Heart left ventricle (tissue), 16 donors: ENCODE measurements at regions not wholly inside any gene's neighbourhood (a gene's known extent, or its start where the extent isn't known, plus 50 kb on each side); places are given as distances from the start of the nearest gene placed in this dataset.

Source experiments
- ATAC-seq, 4 donors: fragments of 200-7000 bp; cut with Tn5 transposase; one replicate each; pipeline ENCODE4 v1.9.1; 2020 to 2022; ENCODE audit warnings: moderate library complexity in 4 of 4, mild to moderate bottlenecking in 3 of 4, moderate number of reproducible peaks in 1 of 4
- DNase-seq, 5 donors: peaks; one replicate each; pipeline ENCODE4 v3.0.0-alpha.2; 2020
- H3K27ac ChIP-seq, 12 donors: fragments of 200-600 bp; sonication (generic) in 4 of 12; one replicate each; pipeline versions ENCODE4 v1.5.0 to v1.8.0; 2016 to 2022; ENCODE audit warnings: mild to moderate bottlenecking in 2 of 12
- H3K27me3 ChIP-seq, 9 donors: fragments of 200-600 bp; sonication (generic) in 2 of 9; one replicate each; pipeline versions ENCODE4 v1.5.1 to v1.8.0; 2016 to 2022; ENCODE audit warnings: mild to moderate bottlenecking in 3 of 9
- H3K36me3 ChIP-seq, 9 donors: fragments of 200-600 bp; sonication (generic) in 2 of 9; one replicate each; pipeline versions ENCODE4 v1.5.0 to v1.8.0; 2018 to 2022; ENCODE audit warnings: mild to moderate bottlenecking in 2 of 9
- H3K4me1 ChIP-seq, 12 donors: fragments of 200-600 bp; sonication (generic) in 4 of 12; one replicate each; pipeline versions ENCODE4 v1.5.0 to v1.8.0; 2016 to 2022; ENCODE audit warnings: mild to moderate bottlenecking in 3 of 12
- H3K4me3 ChIP-seq, 12 donors: fragments of 200-600 bp; sonication (generic) in 4 of 12; one replicate each; pipeline versions ENCODE4 v1.5.0 to v1.8.0; 2017 to 2022; ENCODE audit warnings: mild to moderate bottlenecking in 9 of 12, moderate library complexity in 4 of 12
- H3K9me3 ChIP-seq, 12 donors: fragments of 200-600 bp; sonication (generic) in 4 of 12; one replicate each; pipeline versions ENCODE4 v1.5.0 to v1.8.0; 2016 to 2022; ENCODE audit warnings: mild to moderate bottlenecking in 1 of 12
- CTCF ChIP-seq, 12 donors: fragments of 200-600 bp; sonication (generic) in 4 of 12; IDR thresholded peaks; one replicate each; pipeline versions ENCODE4 v1.5.0 to v1.8.0; 2018 to 2022; ENCODE audit warnings: antibody characterized with exemption in 12 of 12, mild to moderate bottlenecking in 5 of 12
- POLR2A ChIP-seq, 2 donors: fragments of 450-650 bp; IDR thresholded peaks; one replicate each; pipeline ENCODE4 v1.6.1; 2017; ENCODE audit warnings: antibody characterized with exemption in 2 of 2, mild to moderate bottlenecking in 2 of 2, moderate library complexity in 2 of 2
- WGBS, 4 donors: extraction: QIAGEN DNeasy Blood & Tissue Kit in 2 of 4; methylation state at CpG; one replicate each; pipeline versions ENCODE4 v1.1.5 to v1.1.7; 2013 to 2018; 5-methylcytosine and 5-hydroxymethylcytosine counted together
- intact Hi-C, 10 donors: fragments of 100-400 bp; cut with DNase I; formaldehyde crosslinking; loops; one replicate each; pipeline versions ENCODE4 v1.11.1 to v1.14.2; 2022
- donor health status: ischemic (EF 13 %, LVEDD 7.1; RV severe dilation, severe dysfunction).
- donor health status: healthy with polysubstance abuse.
- donor health status: DM: no; HTN: yes; CAD: no.
- donor health status: DM: no; HTN: no; CAD: no.
- donor health status: ischemic (EF 25% LVEDD 6.9; RV normal size, moderate dysfunction).
- donor health status: ischemic (EF 25% LVEDD 5.7; RV mildly dilated, moderate dysfunction).
- donor health status: healthy.
- donor health status: DM: yes; HTN: yes; CAD: no.
- donor health status: ischemic (EF 35%, LVEDD 5.7; RV mildly dilated, moderate dysfunction).
- donor health status: nonischemic (EF 11% LVEDD 7.7; RV severe dilation, severe dysfunction).
- donor health status: DM: yes; HTN: yes; CAD: no.
- donor health status: PGD.
- donor health status: ischemic (EF 29% LVEDD 5.4; RV normal size, mild dysfunction).
- donor health status: nonischemic (EF 23%, LVEDD 6.1; RV moderate dilation, normal function).

GRCh38 chr11:130782361-130783222, 133.7 kb downstream of the SNX19 start:
- H3K36me3 ChIP-seq = no peaks in the 10 kb centered on the region
- H3K27ac ChIP-seq = peak overlapping the region; percentile 4 to 63 (median 50)
- H3K9me3 ChIP-seq = no peaks in the 10 kb centered on the region
- intact Hi-C loops = loop anchor here in 1 of 10 donors (5.0 kb wide), 1 partner anchor 105 kb away; no protein-coding TSS in a partner anchor
- 39 to 46% (median 41%) methylated on average over 14 of the region's 14 CpGs for WGBS, 4 donors
- TF ChIP-seq CTCF (IDR thresholded peaks at IDR 0.05) (no peak), POLR2A (IDR thresholded peaks at IDR 0.05) (no peak)
- DNase-seq = no peak
- ATAC-seq = peak; percentile 37 to 73 (median 60)
- H3K27me3 ChIP-seq = no peaks in the 10 kb centered on the region
- peaks cover 0 to 35% (median 25%) of the 10 kb centered on the region in 12 donors for H3K4me1 ChIP-seq
- peak overlapping the region in 1 of 12 donors; percentile 6 for H3K4me3 ChIP-seq

GRCh38 chr11:130783323-130783722, 133.0 kb downstream of the SNX19 start:
- no peak for ATAC-seq
- 90 to 98% (median 92%) methylated on average over 2 of the region's 2 CpGs for WGBS, 4 donors

GRCh38 chr11:130785380-130786116, 130.7 kb downstream of the SNX19 start:
- TF ChIP-seq CTCF (IDR thresholded peaks at IDR 0.05) (no peak), POLR2A (IDR thresholded peaks at IDR 0.05) (no peak)
- no peak for ATAC-seq
- intact Hi-C loops = no loop called here
- Histone ChIP-seq H3K36me3 (no peaks in the 10 kb centered on the region), H3K4me1 (peaks cover 0 to 42% (median 25%) of the 10 kb centered on the region in 12 donors), H3K27ac (peak overlapping the region in 1 of 12 donors; percentile 35), H3K9me3 (peaks cover 0 to 10% (median under 1%) of the 10 kb centered on the region in 12 donors), H3K4me3 (no peak overlapping the region), H3K27me3 (no peaks in the 10 kb centered on the region)
- DNase-seq = no peak
- WGBS, 4 donors = 82 to 90% (median 88%) methylated on average over 4 of the region's 4 CpGs

More at GRCh38 chr11:130783323-130783722, 133.0 kb downstream of the SNX19 start:
- Histone ChIP-seq H3K9me3 (no peaks in the 10 kb centered on the region), H3K4me1 (peaks cover 0 to 42% (median 25%) of the 10 kb centered on the region in 12 donors), H3K27me3 (no peaks in the 10 kb centered on the region), H3K36me3 (no peaks in the 10 kb centered on the region), H3K4me3 (no peak overlapping the region), H3K27ac (peak overlapping the region; percentile 4 to 63 (median 50))
- TF ChIP-seq POLR2A (IDR thresholded peaks at IDR 0.05) = no peak
- no peak for TF ChIP-seq CTCF (IDR thresholded peaks at IDR 0.05)
- intact Hi-C loops = loop anchor here in 1 of 10 donors (5.0 kb wide), 1 partner anchor 106 kb away; no protein-coding TSS in a partner anchor
- no peak for DNase-seq

- Histone ChIP-seq H3K4me3 (no peak overlapping the region), H3K9me3 (peaks cover 0 to 18% (median 5%) of the 10 kb centered on the region in 12 donors), H3K27me3 (no peaks in the 10 kb centered on the region), H3K4me1 (peaks cover 0 to 42% (median 25%) of the 10 kb centered on the region in 12 donors), H3K36me3 (no peaks in the 10 kb centered on the region), H3K27ac (peak overlapping the region in 5 of 12 donors; percentile 1 to 35 (median 26))
- TF ChIP-seq POLR2A (IDR thresholded peaks at IDR 0.05) (no peak), CTCF (IDR thresholded peaks at IDR 0.05) (no peak)
- 65 to 76% (median 70%) methylated on average over 5 of the region's 5 CpGs for whole genome bisulfite sequencing, 4 donors
- DNase-seq (peak in 2 of 5 donors; percentile 41 to 43), ATAC-seq (peak in 2 of 4 donors; percentile 54 to 55)
- intact Hi-C loops = no loop called here
Measured at GRCh38 chr11:130786586-130786985, 129.7 kb downstream of the SNX19 start.
